GM21737 (cell line): ENCODE measurements at regions not wholly inside any gene's neighbourhood (a gene's known extent, or its start where the extent isn't known, plus 50 kb on each side); places are given as distances from the start of the nearest gene placed in this dataset.
"Not testable (repeated sequence)": the region's sequence is repeated elsewhere in the genome, so short reads cannot be mapped to it uniquely, and the experiment has no call there.

Experiments
- ATAC-seq: cut with Tn5 transposase; IDR thresholded peaks from one replicate; pipeline ENCODE4 v1.9.1; 2021; ENCODE audit warnings: mild to moderate bottlenecking, moderate library complexity; ENCODE audit not compliant: unreplicated experiment

- no peak for ATAC-seq
These were observed 218.9 kb upstream of the SLITRK5 start for GRCh38 chr13:87452281-87452680.

GRCh38 chr13:87453244-87453643 is 217.9 kb upstream of the SLITRK5 start:
- no peak for ATAC-seq

- no peak for ATAC-seq
These were observed 211.8 kb upstream of the SLITRK5 start for GRCh38 chr13:87459419-87459818.

GRCh38 chr13:87497426-87497825 is 173.7 kb upstream of the SLITRK5 start:
- ATAC-seq = no peak

GRCh38 chr13:87498681-87499080 is 172.5 kb upstream of the SLITRK5 start:
- no peak for ATAC-seq

GRCh38 chr13:87524775-87525174 is 146.4 kb upstream of the SLITRK5 start:
- no peak for ATAC-seq

GRCh38 chr13:87533776-87534175 is 137.4 kb upstream of the SLITRK5 start:
- ATAC-seq = no peak

GRCh38 chr13:87535911-87536310 is 135.3 kb upstream of the SLITRK5 start:
- no peak for ATAC-seq

- ATAC-seq = peak; percentile 56
These were observed 134.7 kb upstream of the SLITRK5 start for GRCh38 chr13:87536499-87536898.

- ATAC-seq = peak; percentile 78
These were observed 134.3 kb upstream of the SLITRK5 start for GRCh38 chr13:87536899-87537298.

GRCh38 chr13:87537951-87538350 is 133.2 kb upstream of the SLITRK5 start:
- no peak for ATAC-seq

- ATAC-seq = no peak
These were observed 132.7 kb upstream of the SLITRK5 start for GRCh38 chr13:87538366-87539052.

GRCh38 chr13:87553142-87553541 is 118.0 kb upstream of the SLITRK5 start:
- ATAC-seq = no peak

- no peak for ATAC-seq
These were observed 117.1 kb upstream of the SLITRK5 start for GRCh38 chr13:87554045-87554444.

- no peak for ATAC-seq
These were observed 113.4 kb upstream of the SLITRK5 start for GRCh38 chr13:87557788-87558187.

- ATAC-seq = not testable (repeated sequence)
These were observed 109.6 kb upstream of the SLITRK5 start for GRCh38 chr13:87561580-87561979.

- no peak for ATAC-seq
These were observed 100.5 kb upstream of the SLITRK5 start for GRCh38 chr13:87570669-87571068.

GRCh38 chr13:87582399-87582798 is 88.8 kb upstream of the SLITRK5 start:
- no peak for ATAC-seq

GRCh38 chr13:87590518-87590917 is 80.7 kb upstream of the SLITRK5 start:
- ATAC-seq = no peak

- not testable (repeated sequence) for ATAC-seq
These were observed 66.7 kb upstream of the SLITRK5 start for GRCh38 chr13:87604437-87604836.

- no peak for ATAC-seq
These were observed 63.9 kb upstream of the SLITRK5 start for GRCh38 chr13:87607266-87607665.

- ATAC-seq = no peak
These were observed 56.9 kb upstream of the SLITRK5 start for GRCh38 chr13:87614276-87614675.
